MM.1S (cell line): ENCODE measurements at regions not wholly inside any gene's neighbourhood (a gene's known extent, or its start where the extent isn't known, plus 50 kb on each side); places are given as distances from the start of the nearest gene placed in this dataset.

Experiments
- DNase-seq: peaks from one replicate; pipeline ENCODE4 v3.0.0-alpha.2; 2015
- H2AFZ ChIP-seq: fragments of 300-600 bp; sonication (generic); 2 replicates; pipeline ENCODE4 v1.6.0; 2016; ENCODE audit warnings: antibody characterized with exemption, low read length
- H3F3A ChIP-seq: fragments of 300-600 bp; sonication (generic); 2 replicates; pipeline ENCODE4 v1.6.1; 2016; ENCODE audit warnings: mild to moderate bottlenecking, antibody characterized with exemption, low read length, moderate library complexity, mixed read lengths; ENCODE audit not compliant: insufficient read depth
- H3K27ac ChIP-seq: fragments of 300-600 bp; sonication (generic); 2 replicates; pipeline ENCODE4 v1.5.1; 2016; ENCODE audit warnings: mild to moderate bottlenecking, low read length
- H3K27me3 ChIP-seq: fragments of 300-600 bp; sonication (generic); replicated peaks from 2 replicates; pipeline ENCODE4 v1.6.0; 2016; ENCODE audit warnings: low read length; ENCODE audit not compliant: insufficient read depth
- H3K36me3 ChIP-seq: fragments of 300-600 bp; sonication (generic); replicated peaks from 2 replicates; pipeline ENCODE4 v1.6.1; 2016; ENCODE audit warnings: mild to moderate bottlenecking, low read length, mixed read lengths; ENCODE audit not compliant: insufficient read depth
- H3K4me1 ChIP-seq: fragments of 300-600 bp; sonication (generic); 2 replicates; pipeline ENCODE4 v1.6.1; 2016; ENCODE audit warnings: low read length, mixed read lengths
- H3K4me2 ChIP-seq: fragments of 300-600 bp; sonication (generic); 2 replicates; pipeline ENCODE4 v1.6.0; 2016; ENCODE audit warnings: low read depth, low read length
- H3K4me3 ChIP-seq: fragments of 300-600 bp; sonication (generic); 2 replicates; pipeline ENCODE4 v1.5.1; 2016; ENCODE audit warnings: low read length, mixed read lengths
- H3K79me2 ChIP-seq: fragments of 300-600 bp; sonication (generic); 2 replicates; pipeline ENCODE4 v1.6.1; 2016; ENCODE audit warnings: mixed run types, low read length, mixed read lengths
- H3K9ac ChIP-seq: fragments of 300-600 bp; sonication (generic); 2 replicates; pipeline ENCODE4 v1.6.1; 2016; ENCODE audit warnings: low read length, mixed read lengths
- H3K9me2 ChIP-seq: fragments of 300-600 bp; sonication (generic); replicated peaks from 2 replicates; pipeline ENCODE4 v1.6.1; 2016; ENCODE audit warnings: mild to moderate bottlenecking, low read length, mixed read lengths; ENCODE audit not compliant: insufficient read depth
- H3K9me3 ChIP-seq: fragments of 300-600 bp; sonication (generic); replicated peaks from 2 replicates; pipeline ENCODE4 v1.6.1; 2016; ENCODE audit warnings: mild to moderate bottlenecking, low read length, mixed read lengths; ENCODE audit not compliant: insufficient read depth
- H4K20me1 ChIP-seq: fragments of 300-600 bp; sonication (generic); 2 replicates; pipeline ENCODE4 v1.6.1; 2016; ENCODE audit warnings: mild to moderate bottlenecking, low read length, moderate library complexity, mixed read lengths; ENCODE audit not compliant: insufficient read depth
- EZH2 ChIP-seq: fragments of 300-600 bp; sonication (generic); optimal IDR thresholded peaks from 2 replicates; pipeline ENCODE3; 2017; ENCODE audit warnings: low read depth, mild to moderate bottlenecking, antibody characterized with exemption, low read length, mixed read lengths
- EZH2phosphoT487 ChIP-seq: fragments of 300-600 bp; sonication (generic); IDR thresholded peaks from 2 replicates; pipeline ENCODE4 v1.6.1; 2018; ENCODE audit warnings: antibody characterized with exemption, low read length
- TF ChIP-seq, protein P1 (sequence below): fragments of 300-600 bp; sonication (generic); IDR thresholded peaks from 2 replicates; pipeline ENCODE4 v1.5.1; 2016; ENCODE audit warnings: antibody characterized with exemption, low read length, mixed read lengths

DNA sequence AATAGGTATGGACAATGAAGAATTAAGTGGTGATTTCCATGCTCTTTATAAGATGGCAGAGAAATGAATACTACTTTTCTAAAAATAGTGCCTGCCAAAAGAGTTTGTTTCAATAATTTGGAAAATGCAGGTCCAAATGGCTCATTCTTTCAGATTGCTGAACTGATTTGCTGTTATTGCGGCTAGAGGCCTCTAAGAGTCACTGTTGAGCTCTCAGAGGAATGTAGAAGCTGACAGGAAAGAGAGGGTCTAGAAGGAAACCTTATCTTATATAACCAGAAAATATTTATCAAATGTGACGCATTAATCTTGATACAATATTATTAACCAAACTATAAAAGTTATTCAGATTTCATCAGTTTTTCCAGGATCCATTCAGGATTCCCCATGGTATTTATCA lies 65.7 kb upstream of the PAGE1 start:
- Histone ChIP-seq H3K4me1 (no peaks in the 10 kb centered on the region), H3K79me2 (no peaks in the 10 kb centered on the region), H3K9me2 (no peaks in the 10 kb centered on the region), H3K4me3 (no peak overlapping the region), H3K9me3 (no peaks in the 10 kb centered on the region), H4K20me1 (no peaks in the 10 kb centered on the region), H3F3A (no peaks in the 10 kb centered on the region), H3K4me2 (no peak overlapping the region), H2AFZ (no peak overlapping the region), H3K9ac (no peak overlapping the region), H3K27ac (no peak overlapping the region), H3K36me3 (no peaks in the 10 kb centered on the region), H3K27me3 (no peaks in the 10 kb centered on the region)
- TF ChIP-seq, protein P1, sequence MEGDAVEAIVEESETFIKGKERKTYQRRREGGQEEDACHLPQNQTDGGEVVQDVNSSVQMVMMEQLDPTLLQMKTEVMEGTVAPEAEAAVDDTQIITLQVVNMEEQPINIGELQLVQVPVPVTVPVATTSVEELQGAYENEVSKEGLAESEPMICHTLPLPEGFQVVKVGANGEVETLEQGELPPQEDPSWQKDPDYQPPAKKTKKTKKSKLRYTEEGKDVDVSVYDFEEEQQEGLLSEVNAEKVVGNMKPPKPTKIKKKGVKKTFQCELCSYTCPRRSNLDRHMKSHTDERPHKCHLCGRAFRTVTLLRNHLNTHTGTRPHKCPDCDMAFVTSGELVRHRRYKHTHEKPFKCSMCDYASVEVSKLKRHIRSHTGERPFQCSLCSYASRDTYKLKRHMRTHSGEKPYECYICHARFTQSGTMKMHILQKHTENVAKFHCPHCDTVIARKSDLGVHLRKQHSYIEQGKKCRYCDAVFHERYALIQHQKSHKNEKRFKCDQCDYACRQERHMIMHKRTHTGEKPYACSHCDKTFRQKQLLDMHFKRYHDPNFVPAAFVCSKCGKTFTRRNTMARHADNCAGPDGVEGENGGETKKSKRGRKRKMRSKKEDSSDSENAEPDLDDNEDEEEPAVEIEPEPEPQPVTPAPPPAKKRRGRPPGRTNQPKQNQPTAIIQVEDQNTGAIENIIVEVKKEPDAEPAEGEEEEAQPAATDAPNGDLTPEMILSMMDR, result peak; percentile 49
- TF ChIP-seq EZH2phosphoT487, result no peak
- TF ChIP-seq EZH2, result no peak
- DNase-seq, result peak; percentile 20

DNA sequence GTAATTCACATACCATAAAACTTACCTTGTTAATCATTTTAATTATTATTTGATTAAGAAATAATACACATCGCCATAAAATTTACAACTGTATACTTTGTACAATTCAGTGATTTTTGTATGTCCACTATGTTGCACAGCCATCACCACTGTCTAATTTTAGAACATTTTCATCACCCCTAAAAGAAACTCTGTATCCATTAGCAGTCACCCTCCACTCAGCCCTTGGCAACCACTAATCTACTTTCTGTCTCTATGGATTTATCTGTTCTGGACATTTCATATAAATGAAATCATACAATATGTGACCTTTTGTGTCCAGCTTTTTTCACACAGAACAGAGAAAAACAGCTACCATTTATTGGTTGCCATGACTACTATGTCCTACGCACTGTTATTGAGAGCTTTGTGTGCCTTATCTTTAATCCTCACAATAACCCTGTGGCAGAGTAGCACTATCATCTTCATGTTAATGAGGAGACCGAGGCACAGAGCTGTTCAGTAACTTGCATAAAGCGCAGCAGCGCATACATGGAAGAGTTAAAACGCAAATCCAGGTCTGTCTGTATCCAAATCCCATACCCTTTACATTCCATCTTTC lies 64.6 kb upstream of the PAGE1 start:
- H3K9ac ChIP-seq, result no peak overlapping the region
- H3K9me2 ChIP-seq, result no peaks in the 10 kb centered on the region
- no peaks in the 10 kb centered on the region for H3K4me1 ChIP-seq
- no peaks in the 10 kb centered on the region for H3K79me2 ChIP-seq
- no peaks in the 10 kb centered on the region for H3F3A ChIP-seq
- no peaks in the 10 kb centered on the region for H3K36me3 ChIP-seq
- no peak overlapping the region for H3K4me2 ChIP-seq
- no peak overlapping the region for H3K27ac ChIP-seq
- no peak overlapping the region for H3K4me3 ChIP-seq
- H3K9me3 ChIP-seq, result no peaks in the 10 kb centered on the region
- H4K20me1 ChIP-seq, result no peaks in the 10 kb centered on the region
- no peak overlapping the region for H2AFZ ChIP-seq
- TF ChIP-seq EZH2 (no peak), EZH2phosphoT487 (no peak)
- TF ChIP-seq, protein P1, result no peak
- no peaks in the 10 kb centered on the region for H3K27me3 ChIP-seq
- DNase-seq, result no peak

DNA sequence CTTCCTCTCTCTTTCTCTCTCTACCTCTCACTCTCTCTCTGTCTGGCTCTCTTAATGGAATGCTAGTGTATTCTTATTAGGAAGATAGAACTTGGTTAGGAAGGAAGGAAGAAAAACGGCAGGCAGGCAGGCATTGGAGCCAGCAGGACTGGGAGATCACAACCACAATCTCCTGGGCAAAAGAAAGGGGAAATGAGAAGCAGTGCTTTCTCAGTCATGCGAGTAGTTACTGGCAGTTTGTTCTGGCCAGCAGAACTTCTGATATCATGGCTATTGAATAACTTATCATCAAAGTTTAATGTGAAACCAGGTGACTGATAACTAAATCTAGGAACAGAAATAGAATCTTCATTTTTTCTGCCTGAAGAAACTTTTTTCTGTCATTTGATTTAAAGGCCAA lies 60.9 kb upstream of the PAGE1 start:
- Histone ChIP-seq H3K4me1 (no peaks in the 10 kb centered on the region), H2AFZ (no peak overlapping the region), H3K4me2 (no peak overlapping the region), H3K79me2 (no peaks in the 10 kb centered on the region), H3F3A (no peaks in the 10 kb centered on the region), H3K27me3 (no peaks in the 10 kb centered on the region), H3K9me2 (no peaks in the 10 kb centered on the region), H3K27ac (no peak overlapping the region), H4K20me1 (no peaks in the 10 kb centered on the region), H3K4me3 (no peak overlapping the region), H3K9ac (no peak overlapping the region), H3K36me3 (no peaks in the 10 kb centered on the region), H3K9me3 (no peaks in the 10 kb centered on the region)
- no peak for DNase-seq
- TF ChIP-seq, protein P1, result no peak
- TF ChIP-seq EZH2 (no peak), EZH2phosphoT487 (no peak)
